GM21528 (cell line): ENCODE measurements at regions not wholly inside any gene's neighbourhood (a gene's known extent, or its start where the extent isn't known, plus 50 kb on each side); places are given as distances from the start of the nearest gene placed in this dataset.

Experiments
- ATAC-seq: cut with Tn5 transposase; IDR thresholded peaks from one replicate; pipeline ENCODE4 v1.9.1; 2021; ENCODE audit warnings: mild to moderate bottlenecking, moderate library complexity; ENCODE audit not compliant: unreplicated experiment, low FRiP score

GRCh38 chr4:71151054-71151453 lies 157.6 kb downstream of the DCK start:
- no peak for ATAC-seq

- ATAC-seq, result no peak
Observed at GRCh38 chr4:71156616-71157015, 163.2 kb downstream of the DCK start.

DNA sequence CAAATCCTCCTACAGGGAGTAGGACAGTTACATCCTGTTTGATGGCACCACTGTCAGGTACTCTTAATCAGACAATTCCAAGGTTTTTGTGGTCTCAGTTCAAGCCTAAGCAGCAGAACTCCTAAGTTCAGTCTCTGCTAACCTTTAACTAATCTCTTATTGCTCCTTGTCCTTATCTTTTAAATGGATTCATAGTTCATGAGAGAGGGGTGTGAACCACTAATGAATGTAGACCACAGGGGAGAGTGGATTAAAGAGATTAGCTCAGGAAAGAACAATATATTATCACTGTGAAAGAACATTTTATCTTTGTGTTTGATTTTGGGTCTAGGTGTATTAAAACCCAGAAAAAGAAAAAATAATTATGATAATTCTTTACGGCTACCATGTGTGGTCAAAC lies 168.9 kb downstream of the DCK start:
- no peak for ATAC-seq

GRCh38 chr4:71163317-71163716 lies 169.9 kb downstream of the DCK start:
- no peak for ATAC-seq

- ATAC-seq, result no peak
Observed at GRCh38 chr4:71167083-71167482, 171.7 kb upstream of the SLC4A4 start.

DNA sequence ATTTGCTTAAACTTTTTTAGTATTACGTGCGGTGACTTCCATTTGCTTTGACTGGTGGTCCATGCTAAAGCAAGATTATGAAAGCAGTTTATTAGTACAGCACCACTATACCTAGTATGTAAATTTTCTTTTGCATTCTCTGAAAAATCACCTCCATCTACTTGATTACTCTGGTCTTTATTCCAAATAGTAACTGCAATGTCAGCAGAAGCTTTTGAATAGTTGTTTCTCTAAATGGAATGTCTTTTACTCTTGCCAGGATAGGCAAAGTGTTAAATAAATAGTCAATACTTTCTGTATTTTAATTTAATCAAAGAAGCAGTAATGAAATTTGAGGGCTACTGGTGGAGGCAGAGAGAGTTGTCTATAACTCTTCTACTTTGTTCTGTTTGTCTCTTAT lies 167.2 kb upstream of the SLC4A4 start:
- no peak for ATAC-seq

- ATAC-seq, result no peak
Observed at GRCh38 chr4:71181332-71181731, 157.5 kb upstream of the SLC4A4 start.

- peak; percentile 64 for ATAC-seq
Observed at GRCh38 chr4:71184195-71184781, 154.5 kb upstream of the SLC4A4 start.

DNA sequence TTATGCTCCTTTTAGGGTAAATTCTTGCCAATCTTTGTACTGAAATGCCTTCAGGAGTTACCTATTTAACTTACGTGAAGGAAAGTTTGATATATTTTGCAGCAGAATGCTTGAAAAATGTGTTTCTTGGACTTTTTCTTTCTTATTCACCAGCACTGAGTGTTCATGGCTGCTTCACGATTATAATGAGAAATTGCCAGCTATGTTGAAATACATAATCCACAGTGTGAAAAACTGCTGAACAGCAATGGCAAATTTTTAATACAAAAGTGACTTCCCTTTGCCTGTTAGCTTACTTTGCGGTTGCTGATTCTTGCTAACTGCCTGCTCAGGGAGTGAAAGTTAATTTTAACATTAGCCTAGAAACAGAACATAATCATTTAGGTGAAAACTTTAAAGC lies 153.8 kb upstream of the SLC4A4 start:
- ATAC-seq, result no peak

DNA sequence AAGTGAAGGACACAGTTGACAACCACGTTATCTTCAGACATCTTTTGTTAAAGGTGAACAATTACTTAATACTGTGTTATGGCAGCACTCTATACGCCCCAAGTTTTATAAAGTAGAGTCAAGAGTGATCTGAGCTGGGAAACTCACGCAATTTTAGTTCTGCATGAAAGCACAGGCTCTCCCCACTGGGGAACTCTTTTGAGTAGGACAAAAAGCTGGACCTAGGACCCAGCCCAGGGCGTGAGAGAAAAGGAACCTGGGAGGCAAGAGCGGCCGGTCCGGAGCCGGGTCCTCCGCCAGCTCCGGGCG lies 152.6 kb upstream of the SLC4A4 start:
- ATAC-seq, result no peak

DNA sequence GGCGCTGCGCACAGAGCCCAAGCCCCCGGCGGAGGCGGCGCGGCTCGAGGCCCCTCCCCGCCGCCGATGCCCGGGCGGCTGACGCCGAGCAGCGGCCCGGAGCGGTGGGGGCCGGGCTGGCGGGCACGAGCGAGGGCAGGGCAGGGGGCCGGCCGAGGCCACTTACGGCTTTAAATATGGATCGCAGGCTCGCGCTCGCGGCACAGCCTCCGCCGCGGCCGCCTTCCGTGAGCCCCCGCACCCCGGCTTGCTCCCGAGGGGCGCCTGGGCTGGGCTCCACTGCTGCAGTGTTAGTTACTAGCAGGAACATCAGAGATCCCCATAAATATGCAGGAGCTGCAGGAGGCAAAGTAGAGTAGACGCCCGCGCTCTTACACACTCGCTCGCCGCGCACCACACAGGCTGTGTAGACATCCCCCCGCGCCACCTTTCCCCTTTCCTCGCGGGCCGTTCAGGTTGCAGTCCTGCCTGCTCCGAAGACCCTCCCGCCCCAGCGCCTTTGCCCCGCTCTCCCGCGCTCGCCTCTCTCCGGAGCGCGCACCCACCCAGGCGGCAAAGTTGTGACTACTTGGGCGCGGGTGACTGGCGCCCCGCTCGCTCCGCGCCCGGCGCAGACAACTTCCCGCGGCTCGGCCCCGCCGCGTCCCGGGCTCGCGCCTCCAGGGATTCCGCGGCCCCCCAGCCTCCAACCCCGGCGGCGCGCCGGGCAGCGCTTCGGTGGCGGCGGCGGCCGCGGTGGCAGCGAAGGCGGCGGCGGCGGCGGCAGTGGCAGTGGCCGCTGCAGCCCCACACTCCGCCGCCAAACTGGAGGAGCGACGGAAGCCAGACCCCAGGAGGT lies 152.0 kb upstream of the SLC4A4 start:
- peak; percentile 46 for ATAC-seq

DNA sequence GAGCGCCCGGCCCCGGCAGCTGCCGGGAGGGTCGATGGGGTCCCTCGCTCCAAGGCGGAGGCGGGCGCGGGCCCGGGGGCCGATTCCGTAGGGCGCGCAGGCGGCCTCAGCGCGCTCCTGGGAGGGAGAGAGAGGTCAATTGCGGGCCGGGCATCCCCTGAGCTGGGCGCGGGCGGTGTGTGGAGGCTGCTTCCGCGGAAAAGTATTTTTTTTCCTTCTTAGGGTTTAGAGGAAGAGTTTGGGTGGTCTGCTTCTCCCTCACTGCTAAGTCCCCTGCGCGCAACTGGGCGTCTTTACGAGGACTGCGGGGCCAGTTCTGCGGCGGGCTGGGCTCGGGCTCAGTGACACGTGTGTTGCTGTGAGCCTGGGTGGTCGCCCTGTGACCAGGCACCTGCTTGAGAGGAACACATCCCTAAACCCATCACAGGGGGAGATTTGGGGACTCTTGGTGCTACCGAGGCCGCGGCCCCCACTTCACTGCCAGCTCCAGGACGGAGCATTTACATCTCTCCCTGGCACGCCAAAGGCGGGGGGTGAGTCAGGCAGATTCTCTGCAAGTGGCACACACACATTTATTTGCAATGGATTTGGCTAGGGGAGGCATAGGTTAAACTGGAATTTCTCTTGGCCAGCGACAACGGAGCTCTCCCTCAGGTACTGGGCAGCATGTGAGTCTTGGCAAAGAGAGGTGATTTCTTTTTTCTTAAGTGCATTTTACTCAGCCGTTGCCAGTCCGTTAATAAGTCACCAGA lies 151.2 kb upstream of the SLC4A4 start:
- ATAC-seq, result peak; percentile 10

DNA sequence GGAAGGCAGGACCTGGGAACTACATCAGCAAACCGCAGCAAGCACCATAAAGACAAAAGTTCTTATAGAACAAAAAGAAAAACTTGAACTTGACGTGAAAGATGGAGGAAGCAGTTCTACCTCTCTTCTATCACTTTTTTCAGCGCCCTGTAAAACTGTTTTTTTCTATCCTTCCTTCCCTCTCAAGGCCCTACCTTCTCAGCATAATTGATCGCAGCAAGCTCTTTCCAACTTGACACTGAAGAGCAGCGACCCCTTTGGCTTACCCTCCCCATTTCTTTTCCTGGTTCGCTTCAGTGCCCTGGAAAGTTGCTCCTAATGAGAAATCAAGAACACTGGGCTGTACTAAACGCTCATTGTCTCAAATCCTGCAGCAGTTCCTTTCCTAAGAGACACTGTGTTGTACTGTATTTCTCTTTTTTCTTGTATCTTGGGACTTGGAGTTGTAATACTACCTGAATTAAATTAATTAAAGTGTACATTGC lies 150.6 kb upstream of the SLC4A4 start:
- no peak for ATAC-seq

DNA sequence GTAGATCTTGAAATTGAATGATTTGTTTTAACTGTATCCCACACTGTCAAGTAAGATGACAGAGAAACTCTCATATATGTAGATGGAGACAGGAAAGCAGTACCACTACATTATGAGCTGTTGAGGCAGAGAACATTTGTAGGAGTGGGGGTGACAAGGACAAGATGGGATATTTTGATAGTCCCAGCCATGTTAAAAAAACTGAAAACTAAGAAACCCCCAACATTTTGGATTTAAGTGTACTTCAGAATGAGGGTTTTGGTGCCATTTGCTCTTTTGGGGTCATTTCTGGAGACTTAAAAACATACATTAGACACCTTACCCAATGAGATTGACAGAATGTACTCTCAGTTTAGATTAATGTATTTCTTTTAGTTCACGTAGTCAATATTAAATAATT lies 149.9 kb upstream of the SLC4A4 start:
- no peak for ATAC-seq

- ATAC-seq, result no peak
Observed at GRCh38 chr4:71189471-71189870, 149.3 kb upstream of the SLC4A4 start.

DNA sequence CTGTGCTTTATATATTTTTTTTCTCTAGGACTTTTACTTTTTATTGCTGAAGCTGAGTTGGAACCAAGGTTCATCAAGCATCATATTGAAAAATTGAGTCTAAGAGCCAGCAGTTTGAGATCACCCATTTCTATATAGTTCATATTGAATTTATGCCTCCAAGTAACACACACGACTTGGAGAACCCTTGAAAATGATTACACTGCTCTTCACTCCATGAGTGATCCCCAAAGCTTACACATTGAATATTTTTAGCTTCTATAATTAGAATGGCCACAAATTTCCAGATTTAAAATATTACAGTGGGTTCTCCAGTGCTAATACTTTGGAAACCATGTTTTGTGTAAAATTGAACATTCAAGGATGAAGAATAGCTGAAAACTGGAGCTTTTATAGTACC lies 144.4 kb upstream of the SLC4A4 start:
- no peak for ATAC-seq

- no peak for ATAC-seq
Observed at GRCh38 chr4:71195924-71196323, 142.9 kb upstream of the SLC4A4 start.

DNA sequence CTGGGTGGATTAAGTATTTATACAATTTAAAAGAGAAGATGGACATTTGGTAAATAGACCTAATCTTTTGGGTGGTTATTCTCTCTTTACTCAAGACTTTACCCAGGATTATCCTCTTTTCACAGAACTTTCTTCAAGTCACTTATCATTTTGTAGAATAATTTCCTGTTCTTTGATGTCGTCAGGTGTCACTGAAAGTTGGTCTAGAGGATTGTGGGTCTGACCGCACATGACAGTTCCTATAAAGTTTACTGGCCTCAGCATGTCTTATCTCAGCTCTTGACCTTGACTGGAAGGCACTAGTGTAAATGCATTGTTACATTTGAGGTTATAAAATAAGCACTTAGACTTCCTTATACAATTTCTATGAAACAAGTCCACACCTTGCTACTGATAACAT lies 139.9 kb upstream of the SLC4A4 start:
- ATAC-seq, result no peak

DNA sequence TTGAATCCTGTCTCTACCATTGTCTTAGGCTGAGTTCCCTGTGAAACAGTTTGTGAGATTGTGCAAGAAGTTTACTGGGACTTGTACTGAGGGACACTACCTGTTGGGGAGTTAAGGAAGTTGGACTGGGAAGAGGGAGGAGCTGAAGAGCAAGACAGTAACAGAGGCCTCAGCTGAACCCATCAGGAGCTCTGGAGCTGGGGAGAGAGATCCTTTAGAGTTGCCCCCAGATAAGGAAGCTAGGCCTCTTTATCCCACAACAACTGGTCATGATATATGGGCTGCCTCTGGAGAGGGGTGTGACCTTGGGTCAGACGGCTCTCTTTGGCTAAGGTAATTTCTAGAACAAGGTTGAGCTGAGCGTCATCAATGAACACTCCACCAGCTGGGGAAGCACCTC lies 137.8 kb upstream of the SLC4A4 start:
- ATAC-seq, result no peak

DNA sequence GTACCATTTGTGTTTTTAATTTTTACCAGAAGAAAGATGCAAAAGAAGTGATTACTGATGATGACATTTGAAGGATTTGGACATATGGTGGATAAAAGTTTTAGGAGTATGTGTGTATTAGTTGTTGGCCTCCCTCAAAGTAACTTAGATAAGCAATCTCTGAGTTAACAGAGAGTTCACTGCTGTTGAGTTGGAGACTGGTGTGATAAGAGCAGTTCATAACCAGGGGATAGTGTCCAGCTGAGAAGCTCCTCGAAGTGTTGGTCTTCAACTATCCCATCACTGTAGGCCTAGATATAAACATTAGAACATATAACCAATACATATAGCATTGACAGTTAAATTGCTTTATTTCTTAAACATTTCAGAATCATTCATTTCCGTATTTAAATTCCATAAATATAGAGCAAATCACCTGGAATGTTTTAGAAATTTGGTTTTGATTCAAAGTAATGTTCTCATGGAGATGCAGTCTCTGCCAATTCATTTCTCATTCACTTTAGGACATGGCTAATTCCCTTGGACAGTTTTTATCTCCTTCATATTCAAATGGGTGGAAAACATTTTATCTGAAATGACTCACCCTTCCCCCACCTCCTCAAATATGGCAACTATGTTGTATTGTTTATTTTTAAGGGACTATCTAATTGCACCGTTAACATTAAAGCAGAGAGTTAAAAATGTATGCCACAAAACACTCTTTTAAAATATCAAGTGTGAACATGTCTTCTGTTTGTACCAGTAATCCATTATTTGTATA lies 136.8 kb upstream of the SLC4A4 start:
- ATAC-seq, result no peak

DNA sequence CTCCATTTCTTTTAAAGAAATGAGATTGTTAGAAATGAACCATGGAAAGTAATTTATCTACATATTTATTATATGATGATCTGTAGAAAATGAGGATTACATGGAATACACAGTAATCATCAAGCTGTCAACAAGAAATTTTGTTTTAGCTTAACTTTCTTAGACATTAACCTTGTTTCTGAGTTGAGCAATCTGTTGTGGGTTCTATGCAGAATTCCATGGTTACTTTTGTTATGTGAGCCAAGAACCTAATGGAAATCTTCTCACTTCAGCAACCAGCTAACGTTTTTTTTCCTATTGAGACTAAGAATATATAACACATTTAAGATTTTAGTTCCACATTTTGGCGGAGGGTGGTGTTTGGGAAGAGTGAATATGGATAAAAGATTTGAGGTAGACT lies 136.1 kb upstream of the SLC4A4 start:
- no peak for ATAC-seq
